GM18868 (cell line): ENCODE measurements at regions not wholly inside any gene's neighbourhood (a gene's known extent, or its start where the extent isn't known, plus 50 kb on each side); places are given as distances from the start of the nearest gene placed in this dataset.

Source experiments
- ATAC-seq: cut with Tn5 transposase; IDR thresholded peaks from one replicate; pipeline ENCODE4 v1.9.1; 2021; ENCODE audit warnings: mild to moderate bottlenecking, moderate library complexity; ENCODE audit not compliant: unreplicated experiment

GRCh38 chr12:88958153-88958552 is 377.9 kb upstream of the KITLG start:
- ATAC-seq = no peak

GRCh38 chr12:88957358-88957757 is 377.1 kb upstream of the KITLG start:
- no peak for ATAC-seq

GRCh38 chr12:88955531-88955930 is 375.3 kb upstream of the KITLG start:
- no peak for ATAC-seq

- no peak for ATAC-seq
These were observed 372.8 kb upstream of the KITLG start for GRCh38 chr12:88953029-88953586.

GRCh38 chr12:88952562-88952942 is 372.3 kb upstream of the KITLG start:
- ATAC-seq = no peak

GRCh38 chr12:88951860-88952561 is 371.7 kb upstream of the KITLG start:
- ATAC-seq = no peak

GRCh38 chr12:88951177-88951576 is 370.9 kb upstream of the KITLG start:
- ATAC-seq = no peak

- no peak for ATAC-seq
These were observed 367.3 kb upstream of the KITLG start for GRCh38 chr12:88947486-88948043.

- ATAC-seq = peak; percentile 64
These were observed 366.2 kb upstream of the KITLG start for GRCh38 chr12:88946372-88946997.

- ATAC-seq = no peak
These were observed 364.9 kb upstream of the KITLG start for GRCh38 chr12:88945051-88945732.

- ATAC-seq = peak; percentile 57
These were observed 364.1 kb upstream of the KITLG start for GRCh38 chr12:88944397-88944796.

- no peak for ATAC-seq
These were observed 360.6 kb upstream of the KITLG start for GRCh38 chr12:88940854-88941253.

- ATAC-seq = no peak
These were observed 355.6 kb upstream of the KITLG start for GRCh38 chr12:88935856-88936255.

- no peak for ATAC-seq
These were observed 354.0 kb upstream of the KITLG start for GRCh38 chr12:88934163-88934747.

- ATAC-seq = peak; percentile 59
These were observed 352.2 kb upstream of the KITLG start for GRCh38 chr12:88932457-88932856.

GRCh38 chr12:88931598-88931997 is 351.3 kb upstream of the KITLG start:
- ATAC-seq = peak; percentile 60

GRCh38 chr12:88925454-88925853 is 345.2 kb upstream of the KITLG start:
- ATAC-seq = no peak

GRCh38 chr12:88924162-88924561 is 343.9 kb upstream of the KITLG start:
- ATAC-seq = no peak

- no peak for ATAC-seq
These were observed 343.4 kb upstream of the KITLG start for GRCh38 chr12:88923631-88924030.

- no peak for ATAC-seq
These were observed 342.5 kb upstream of the KITLG start for GRCh38 chr12:88922816-88923215.

GRCh38 chr12:88921890-88922532 is 341.7 kb upstream of the KITLG start:
- ATAC-seq = no peak
